ENCODE measurements at regions not wholly inside any gene's neighbourhood (a gene's known extent, or its start where the extent isn't known, plus 50 kb on each side); places are given as distances from the start of the nearest gene placed in this dataset.
A peak's percentile ranks its signal among the peaks of the same experiment; 100 is the strongest.
"Not testable (repeated sequence)": the region's sequence is repeated elsewhere in the genome, so short reads cannot be mapped to it uniquely, and the experiment has no call there.

GRCh38 chr15:96146726-96147125 lies 183.8 kb upstream of the NR2F2 start:
- no peaks in the 10 kb centered on the region for H3K9me3 ChIP-seq
- no peak overlapping the region for H3K27ac ChIP-seq
- no peak for TF ChIP-seq CTCF (IDR thresholded peaks at IDR 0.05)
- TF ChIP-seq POLR2A (IDR thresholded peaks at IDR 0.05), result no peak
- intact Hi-C loops (cut with DNase I), result no loop called here
- DNase-seq, result no peak
- no peaks in the 10 kb centered on the region for H3K36me3 ChIP-seq
- peaks cover 0 to 6% (median 0%) of the 10 kb centered on the region in 3 donors for H3K4me1 ChIP-seq
- H3K27me3 ChIP-seq, result no peaks in the 10 kb centered on the region
- no peak overlapping the region for H3K4me3 ChIP-seq
- WGBS, 2 donors, result 68 to 71% methylated on average over 6 of the region's 6 CpGs

- Histone ChIP-seq H3K36me3 (no peaks in the 10 kb centered on the region), H3K27ac (no peak overlapping the region), H3K9me3 (no peaks in the 10 kb centered on the region), H3K4me3 (no peak overlapping the region), H3K27me3 (no peaks in the 10 kb centered on the region), H3K4me1 (peaks cover 0 to 11% (median 3%) of the 10 kb centered on the region in 3 donors)
- TF ChIP-seq POLR2A (IDR thresholded peaks at IDR 0.05), result no peak
- intact Hi-C loops (cut with DNase I), result no loop called here
- DNase-seq, result no peak
- WGBS, 2 donors, result 86% methylated on average over 3 of the region's 3 CpGs
Observed at GRCh38 chr15:96147267-96147666, 183.2 kb upstream of the NR2F2 start.

DNA sequence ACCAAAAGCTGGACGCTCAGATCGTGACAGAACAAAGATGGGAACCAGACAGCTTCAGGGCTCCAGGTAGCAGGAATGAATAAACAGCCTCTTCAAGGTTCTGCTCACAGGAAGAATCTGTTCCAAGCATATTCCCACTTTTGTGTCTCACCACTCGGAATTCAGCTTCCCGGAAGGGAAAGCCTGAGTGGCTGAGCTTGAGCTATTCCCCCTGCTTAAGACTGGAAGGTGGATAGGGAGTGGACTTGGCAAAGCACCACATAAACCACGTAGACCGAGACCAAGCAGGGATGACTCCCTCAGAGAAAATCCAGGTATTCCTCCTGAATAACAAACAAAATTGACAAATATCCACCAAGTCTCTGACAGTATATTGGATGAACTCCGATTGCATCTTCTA lies 180.2 kb upstream of the NR2F2 start:
- 54 to 77% methylated on average over 6 to 7 of the region's 7 CpGs for WGBS, 2 donors
- no peak for TF ChIP-seq CTCF (IDR thresholded peaks at IDR 0.05)
- TF ChIP-seq POLR2A (IDR thresholded peaks at IDR 0.05), result no peak
- H3K4me1 ChIP-seq, result peaks cover 0 to 12% (median 3%) of the 10 kb centered on the region in 3 donors
- no peaks in the 10 kb centered on the region for H3K27me3 ChIP-seq
- intact Hi-C loops (cut with DNase I), result no loop called here
- H3K36me3 ChIP-seq, result no peaks in the 10 kb centered on the region
- H3K4me3 ChIP-seq, result no peak overlapping the region
- no peaks in the 10 kb centered on the region for H3K9me3 ChIP-seq
- DNase-seq, result no peak
- H3K27ac ChIP-seq, result no peak overlapping the region

DNA sequence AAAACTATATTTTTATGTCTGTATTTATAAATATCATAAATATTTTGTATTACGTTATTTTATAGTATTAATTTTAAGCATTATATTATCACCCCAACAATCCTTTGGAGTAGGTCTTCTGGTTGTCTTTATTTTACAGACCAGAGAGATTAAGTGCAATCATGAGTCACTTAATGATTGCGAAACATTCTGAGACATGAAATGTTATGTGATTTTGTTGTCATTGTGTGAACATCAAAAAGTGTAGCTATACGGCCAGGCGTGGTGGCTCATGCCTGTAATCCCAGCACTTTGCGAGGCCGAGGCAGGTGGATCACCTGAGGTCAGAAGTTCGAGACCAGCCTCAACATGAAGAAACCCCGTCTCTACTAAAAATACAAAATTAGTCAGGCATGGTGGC lies 178.8 kb upstream of the NR2F2 start:
- H3K27me3 ChIP-seq; H3K9me3 ChIP-seq; intact Hi-C loops (cut with DNase I); H3K4me3 ChIP-seq; DNase-seq; H3K27ac ChIP-seq; H3K36me3 ChIP-seq: not testable (repeated sequence)
- peaks cover 0 to 12% (median 3%) of the 10 kb centered on the region in 3 donors for H3K4me1 ChIP-seq
- 33 to 34% methylated on average over 8 of the region's 8 CpGs for WGBS, 2 donors

- H3K27ac ChIP-seq, result no peak overlapping the region
- intact Hi-C loops (cut with DNase I), result no loop called here
- H3K36me3 ChIP-seq, result no peaks in the 10 kb centered on the region
- 80 to 90% methylated on average over 1 to 2 of the region's 2 CpGs for WGBS, 2 donors
- H3K9me3 ChIP-seq, result no peaks in the 10 kb centered on the region
- no peak for DNase-seq
- H3K27me3 ChIP-seq, result peaks cover 0 to 10% (median 0%) of the 10 kb centered on the region in 4 donors
- TF ChIP-seq POLR2A (IDR thresholded peaks at IDR 0.05) (no peak), CTCF (IDR thresholded peaks at IDR 0.05) (no peak)
- no peak overlapping the region for H3K4me3 ChIP-seq
- peaks cover under 1 to 16% (median 3%) of the 10 kb centered on the region in 3 donors for H3K4me1 ChIP-seq
Observed at GRCh38 chr15:96153929-96154328, 176.6 kb upstream of the NR2F2 start.

DNA sequence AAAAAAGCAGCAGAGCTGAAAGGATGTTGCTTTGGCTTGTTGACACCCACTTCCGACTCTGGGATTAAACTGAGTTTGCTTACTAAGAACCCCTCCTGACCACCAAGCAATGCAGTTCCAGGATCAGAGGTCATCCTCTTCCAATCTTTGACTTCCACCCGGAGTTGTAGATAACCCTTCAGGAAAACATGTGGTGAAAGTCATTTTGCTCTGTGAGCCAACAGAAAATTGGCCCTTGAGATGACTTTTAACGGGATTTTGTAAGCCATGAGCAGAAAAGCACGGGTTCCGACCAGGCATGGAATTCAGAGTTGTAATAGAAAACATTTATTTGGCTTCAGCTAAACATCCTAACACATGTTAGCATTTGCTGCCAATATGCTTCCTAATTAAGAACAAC lies 171.6 kb upstream of the NR2F2 start:
- Histone ChIP-seq H3K36me3 (no peaks in the 10 kb centered on the region), H3K27me3 (peaks cover 0 to 22% (median 0%) of the 10 kb centered on the region in 4 donors), H3K9me3 (no peaks in the 10 kb centered on the region), H3K4me3 (no peak overlapping the region), H3K27ac (peak overlapping the region in 3 of 4 donors; percentile 7 to 65 (median 65)), H3K4me1 (peaks cover 3 to 28% (median 4%) of the 10 kb centered on the region in 3 donors)
- no peak for TF ChIP-seq POLR2A (IDR thresholded peaks at IDR 0.05)
- TF ChIP-seq CTCF (IDR thresholded peaks at IDR 0.05), result no peak
- 39 to 51% methylated on average over 5 of the region's 5 CpGs for WGBS, 2 donors
- intact Hi-C loops (cut with DNase I), result no loop called here
- no peak for DNase-seq
